ENCODE measurements at regions not wholly inside any gene's neighbourhood (a gene's known extent, or its start where the extent isn't known, plus 50 kb on each side); places are given as distances from the start of the nearest gene placed in this dataset.

- no peak for TF ChIP-seq TOX (CRISPR knock-in tag; IDR thresholded peaks at IDR 0.05; ENCODE audit: borderline replicate concordance)
- TF ChIP-seq CREB5 (CRISPR knock-in tag; IDR thresholded peaks at IDR 0.05; ENCODE audit: low read depth), result no peak
- no peak for TF ChIP-seq ZNF8 (CRISPR knock-in tag; IDR thresholded peaks at IDR 0.05)
- TF ChIP-seq ZNF565 (CRISPR knock-in tag; conservative IDR thresholded peaks at IDR 0.05; ENCODE audit: low read depth), result no peak
- TF ChIP-seq TCF4 (CRISPR knock-in tag; IDR thresholded peaks at IDR 0.05; ENCODE audit: borderline replicate concordance), result no peak
- no peak for TF ChIP-seq GLIS3 (CRISPR knock-in tag; IDR thresholded peaks at IDR 0.05)
- TF ChIP-seq ISL1 (CRISPR knock-in tag; IDR thresholded peaks at IDR 0.05), result no peak
- TF ChIP-seq PPARA (CRISPR knock-in tag; IDR thresholded peaks at IDR 0.05; ENCODE audit: borderline replicate concordance), result no peak
- no peak for TF ChIP-seq TSHZ2 (CRISPR knock-in tag; IDR thresholded peaks at IDR 0.05)
Measured at GRCh38 chr3:152960684-152961083, 125.8 kb downstream of the P2RY1 start.
